ENCODE measurements at regions not wholly inside any gene's neighbourhood (a gene's known extent, or its start where the extent isn't known, plus 50 kb on each side); places are given as distances from the start of the nearest gene placed in this dataset.

GRCh38 chr12:124472690-124473279 lies 94.6 kb downstream of the NCOR2 start:
- TF ChIP-seq CTCF (IDR thresholded peaks at IDR 0.05) (no peak), POLR2A (IDR thresholded peaks at IDR 0.05) (no peak)

Measured in thyroid gland (tissue), 4 donors.